Right lobe of liver (tissue), 4 donors: ENCODE measurements at regions not wholly inside any gene's neighbourhood (a gene's known extent, or its start where the extent isn't known, plus 50 kb on each side); places are given as distances from the start of the nearest gene placed in this dataset.
"Not testable (repeated sequence)": the region's sequence is repeated elsewhere in the genome, so short reads cannot be mapped to it uniquely, and the experiment has no call there.

Experiments used
- CTCF ChIP-seq, 4 donors: fragments of 200-600 bp in 3 of 4; fragments of 450-650 bp in 1 of 4; IDR thresholded peaks; one replicate each; pipeline versions ENCODE4 v1.5.1 to v1.8.0; 2016 to 2022; ENCODE audit warnings: antibody characterized with exemption in 4 of 4, mild to moderate bottlenecking in 2 of 4
- POLR2A ChIP-seq: fragments of 450-650 bp; IDR thresholded peaks from one replicate; pipeline ENCODE4 v1.6.1; 2017; ENCODE audit warnings: antibody characterized with exemption, mild to moderate bottlenecking
- donor health status: DM: no; HTN: no; CAD: no.
- donor health status: DM: no; HTN: no; CAD: no.
- donor health status: DM: no; HTN: yes; CAD: no.

GRCh38 chrY:26352931-26353330 lies 731.0 kb downstream of the CDY1 start:
- not testable (repeated sequence) for TF ChIP-seq CTCF (IDR thresholded peaks at IDR 0.05); POLR2A
